ENCODE measurements at regions not wholly inside any gene's neighbourhood (a gene's known extent, or its start where the extent isn't known, plus 50 kb on each side); places are given as distances from the start of the nearest gene placed in this dataset.

DNA sequence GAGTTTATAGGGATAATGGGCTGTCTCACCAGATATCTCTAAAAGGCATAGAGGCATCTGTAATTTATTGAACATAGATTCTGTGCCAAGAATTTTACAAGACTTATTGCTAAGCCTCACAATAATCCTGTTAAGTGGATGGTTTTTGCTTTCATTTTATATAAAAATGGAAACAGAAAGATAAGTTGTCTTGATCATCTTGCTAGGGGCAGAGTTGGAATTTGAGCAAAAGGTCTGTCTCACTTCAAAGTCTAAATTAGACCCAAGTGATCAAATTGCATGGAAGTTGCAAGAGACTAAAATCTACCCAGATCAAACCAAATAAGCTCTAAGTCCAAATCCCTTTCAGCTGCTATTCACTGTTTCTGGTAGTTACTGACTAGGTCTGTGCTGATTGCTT is 95.3 kb upstream of the SOX11 start:
- no peak for TF ChIP-seq GABPA (IDR thresholded peaks at IDR 0.05; ENCODE audit: low read depth)
- TF ChIP-seq, protein P1, sequence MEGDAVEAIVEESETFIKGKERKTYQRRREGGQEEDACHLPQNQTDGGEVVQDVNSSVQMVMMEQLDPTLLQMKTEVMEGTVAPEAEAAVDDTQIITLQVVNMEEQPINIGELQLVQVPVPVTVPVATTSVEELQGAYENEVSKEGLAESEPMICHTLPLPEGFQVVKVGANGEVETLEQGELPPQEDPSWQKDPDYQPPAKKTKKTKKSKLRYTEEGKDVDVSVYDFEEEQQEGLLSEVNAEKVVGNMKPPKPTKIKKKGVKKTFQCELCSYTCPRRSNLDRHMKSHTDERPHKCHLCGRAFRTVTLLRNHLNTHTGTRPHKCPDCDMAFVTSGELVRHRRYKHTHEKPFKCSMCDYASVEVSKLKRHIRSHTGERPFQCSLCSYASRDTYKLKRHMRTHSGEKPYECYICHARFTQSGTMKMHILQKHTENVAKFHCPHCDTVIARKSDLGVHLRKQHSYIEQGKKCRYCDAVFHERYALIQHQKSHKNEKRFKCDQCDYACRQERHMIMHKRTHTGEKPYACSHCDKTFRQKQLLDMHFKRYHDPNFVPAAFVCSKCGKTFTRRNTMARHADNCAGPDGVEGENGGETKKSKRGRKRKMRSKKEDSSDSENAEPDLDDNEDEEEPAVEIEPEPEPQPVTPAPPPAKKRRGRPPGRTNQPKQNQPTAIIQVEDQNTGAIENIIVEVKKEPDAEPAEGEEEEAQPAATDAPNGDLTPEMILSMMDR (IDR thresholded peaks at IDR 0.05 in 2 of 3, conservative IDR thresholded peaks at IDR 0.05 in 1 of 3; ENCODE audit: control insufficient read depth in 2 of 3, extremely low read depth in 1 of 3, insufficient read depth in 1 of 3, low read depth in 3 of 3, low read length in 3 of 3) = no peak

Measured in GM12878 (cell line).